ENCODE measurements at regions not wholly inside any gene's neighbourhood (a gene's known extent, or its start where the extent isn't known, plus 50 kb on each side); places are given as distances from the start of the nearest gene placed in this dataset.

GRCh38 chr11:119894916-119895315 lies 165.9 kb upstream of the NECTIN1 start:
- intact Hi-C loops (cut with micrococcal nuclease; ENCODE audit: unreplicated experiment): no loop called here
- H3K4me2 ChIP-seq: no peak overlapping the region

DNA sequence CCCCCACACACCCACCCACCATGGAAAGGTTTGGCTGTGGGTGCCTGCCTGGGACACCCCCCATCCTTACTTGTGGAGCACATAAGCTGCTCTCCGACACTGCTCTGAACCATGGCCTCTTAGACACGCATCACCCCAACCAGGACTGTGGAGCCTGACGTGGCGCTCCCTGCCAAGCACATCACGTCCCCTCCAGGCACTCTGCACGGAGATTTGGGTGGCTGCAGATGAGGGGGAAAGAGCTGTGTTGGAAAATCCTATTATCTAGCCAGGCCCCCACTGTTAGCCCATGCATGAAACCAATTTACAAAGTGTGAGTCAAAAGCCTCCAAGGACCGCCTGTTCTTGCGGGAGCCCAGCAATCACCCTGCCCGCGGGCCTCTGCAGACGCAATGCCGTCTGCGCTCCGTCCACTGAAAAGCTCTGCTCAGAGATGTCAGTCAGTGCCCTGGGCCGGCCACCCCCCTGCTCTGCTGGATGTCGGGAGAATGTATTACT lies 163.4 kb upstream of the NECTIN1 start:
- H3K4me1 ChIP-seq (replicated peaks; ENCODE audit: insufficient read depth): no peaks in the 10 kb centered on the region
- H3K36me3 ChIP-seq (ENCODE audit: low read depth): no peaks in the 10 kb centered on the region
- no TSS peak for BruUV-seq (replicated peaks)
- H3F3A ChIP-seq (ENCODE audit: insufficient read depth, low read depth): no peaks in the 10 kb centered on the region
- H3K4me3 ChIP-seq: no peak overlapping the region
- intact Hi-C loops (cut with micrococcal nuclease; ENCODE audit: unreplicated experiment): no loop called here
- H3K27ac ChIP-seq: no peak overlapping the region
- H3K9me3 ChIP-seq (ENCODE audit: insufficient read depth, low read depth): no peaks in the 10 kb centered on the region
- no peaks in the 10 kb centered on the region for H3K9me2 ChIP-seq (ENCODE audit: insufficient read depth)
- POLR2A ChIA-PET (ENCODE audit: unreplicated experiment): no interaction called here
- H3K79me2 ChIP-seq (ENCODE audit: low read depth): no peaks in the 10 kb centered on the region
- TF ChIP-seq EZH2 (IDR thresholded peaks at IDR 0.05; ENCODE audit: low read depth): no peak
- no peak for TF ChIP-seq CTCF (conservative IDR thresholded peaks at IDR 0.05)
- H2AFZ ChIP-seq: no peak overlapping the region
- CTCF ChIA-PET: no interaction called here
- H3K4me2 ChIP-seq: no peak overlapping the region
- no peaks in the 10 kb centered on the region for H4K20me1 ChIP-seq (ENCODE audit: insufficient read depth)
- no peak for DNase-seq
- peaks cover 59% of the 10 kb centered on the region for H3K27me3 ChIP-seq (ENCODE audit: insufficient read depth, low read depth)

More at GRCh38 chr11:119894916-119895315, 165.9 kb upstream of the NECTIN1 start:
- no TSS peak for BruUV-seq (replicated peaks)
- no peak for TF ChIP-seq CTCF (conservative IDR thresholded peaks at IDR 0.05)
- no peak for TF ChIP-seq EZH2 (IDR thresholded peaks at IDR 0.05; ENCODE audit: low read depth)
- DNase-seq: no peak
- POLR2A ChIA-PET (ENCODE audit: unreplicated experiment): no interaction called here
- H3K9me2 ChIP-seq (ENCODE audit: insufficient read depth): no peaks in the 10 kb centered on the region
- no peak overlapping the region for H3K4me3 ChIP-seq
- no peaks in the 10 kb centered on the region for H3F3A ChIP-seq (ENCODE audit: insufficient read depth, low read depth)
- H3K27me3 ChIP-seq (ENCODE audit: insufficient read depth, low read depth): peaks cover 35% of the 10 kb centered on the region
- no peak overlapping the region for H2AFZ ChIP-seq
- no peak overlapping the region for H3K27ac ChIP-seq
- no peaks in the 10 kb centered on the region for H3K9me3 ChIP-seq (ENCODE audit: insufficient read depth, low read depth)
- no peaks in the 10 kb centered on the region for H4K20me1 ChIP-seq (ENCODE audit: insufficient read depth)
- CTCF ChIA-PET: no interaction called here
- H3K4me1 ChIP-seq (replicated peaks; ENCODE audit: insufficient read depth): no peaks in the 10 kb centered on the region
- no peaks in the 10 kb centered on the region for H3K36me3 ChIP-seq (ENCODE audit: low read depth)
- H3K79me2 ChIP-seq (ENCODE audit: low read depth): no peaks in the 10 kb centered on the region

- no peaks in the 10 kb centered on the region for H4K20me1 ChIP-seq (ENCODE audit: insufficient read depth)
- H3K4me2 ChIP-seq: no peak overlapping the region
- no peak overlapping the region for H3K4me3 ChIP-seq
- no peak overlapping the region for H2AFZ ChIP-seq
- BruUV-seq (replicated peaks): no TSS peak
- H3K79me2 ChIP-seq (ENCODE audit: low read depth): no peaks in the 10 kb centered on the region
- H3K36me3 ChIP-seq (ENCODE audit: low read depth): no peaks in the 10 kb centered on the region
- no peaks in the 10 kb centered on the region for H3F3A ChIP-seq (ENCODE audit: insufficient read depth, low read depth)
- no peak overlapping the region for H3K27ac ChIP-seq
- POLR2A ChIA-PET (ENCODE audit: unreplicated experiment): no interaction called here
- no peaks in the 10 kb centered on the region for H3K9me2 ChIP-seq (ENCODE audit: insufficient read depth)
- no peak for TF ChIP-seq EZH2 (IDR thresholded peaks at IDR 0.05; ENCODE audit: low read depth)
- no peak for TF ChIP-seq CTCF (conservative IDR thresholded peaks at IDR 0.05)
- no peaks in the 10 kb centered on the region for H3K9me3 ChIP-seq (ENCODE audit: insufficient read depth, low read depth)
- CTCF ChIA-PET: no interaction called here
- H3K4me1 ChIP-seq (replicated peaks; ENCODE audit: insufficient read depth): no peaks in the 10 kb centered on the region
- intact Hi-C loops (cut with micrococcal nuclease; ENCODE audit: unreplicated experiment): no loop called here
- no peak for DNase-seq
- peaks cover 59% of the 10 kb centered on the region for H3K27me3 ChIP-seq (ENCODE audit: insufficient read depth, low read depth)
Measured at GRCh38 chr11:119891055-119891768, 162.2 kb upstream of the NECTIN1 start.
